Activated naive CD8-positive, alpha-beta T cell treated with anti-CD3 and anti-CD28 coated beads for 36 hours (primary cell): ENCODE measurements at regions not wholly inside any gene's neighbourhood (a gene's known extent, or its start where the extent isn't known, plus 50 kb on each side); places are given as distances from the start of the nearest gene placed in this dataset.

Experiments
- DNase-seq: peaks from one replicate; pipeline ENCODE4 v3.0.0; 2021
- H3K27ac Mint-ChIP-seq: one replicate; pipeline ENCODE4 v1.8.0; 2022; ENCODE audit warnings: mild to moderate bottlenecking, moderate library complexity, mixed read lengths
- H3K27me3 Mint-ChIP-seq: one replicate; pipeline ENCODE4 v1.8.0; 2022; ENCODE audit warnings: mild to moderate bottlenecking, mixed read lengths
- H3K36me3 Mint-ChIP-seq: one replicate; pipeline ENCODE4 v1.8.0; 2021; ENCODE audit warnings: mild to moderate bottlenecking, mixed read lengths
- H3K4me1 Mint-ChIP-seq: one replicate; pipeline ENCODE4 v1.8.0; 2021; ENCODE audit warnings: mixed read lengths
- H3K4me3 Mint-ChIP-seq: one replicate; pipeline ENCODE4 v1.8.0; 2022; ENCODE audit warnings: mild to moderate bottlenecking, moderate library complexity, mixed read lengths
- H3K9me3 Mint-ChIP-seq: one replicate; pipeline ENCODE4 v1.8.0; 2022; ENCODE audit warnings: mixed read lengths

DNA sequence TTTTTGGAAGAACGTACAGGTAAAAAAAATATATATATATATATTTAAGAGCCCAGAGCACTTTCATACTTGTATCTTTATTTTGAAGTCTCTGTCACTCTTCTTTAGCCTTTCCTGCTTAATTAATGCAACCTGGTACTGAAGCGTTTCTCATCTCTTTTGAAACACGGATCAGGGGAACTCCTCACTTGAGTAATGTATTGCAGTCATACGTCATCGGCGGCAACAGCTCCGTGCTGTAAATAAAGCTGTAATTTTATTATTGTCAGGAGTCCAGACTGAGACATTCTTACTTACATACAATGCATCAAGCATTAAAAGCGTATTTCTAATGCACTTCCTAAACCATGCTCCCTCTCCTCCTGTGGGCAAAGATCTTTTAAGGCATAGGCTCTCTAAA, 514.7 kb downstream of the SOX11 start:
- Mint-ChIP-seq H3K36me3 (no peaks in the 10 kb centered on the region), H3K27me3 (no peaks in the 10 kb centered on the region), H3K4me1 (no peaks in the 10 kb centered on the region), H3K9me3 (no peaks in the 10 kb centered on the region), H3K4me3 (no peak overlapping the region), H3K27ac (no peak overlapping the region)
- no peak for DNase-seq

DNA sequence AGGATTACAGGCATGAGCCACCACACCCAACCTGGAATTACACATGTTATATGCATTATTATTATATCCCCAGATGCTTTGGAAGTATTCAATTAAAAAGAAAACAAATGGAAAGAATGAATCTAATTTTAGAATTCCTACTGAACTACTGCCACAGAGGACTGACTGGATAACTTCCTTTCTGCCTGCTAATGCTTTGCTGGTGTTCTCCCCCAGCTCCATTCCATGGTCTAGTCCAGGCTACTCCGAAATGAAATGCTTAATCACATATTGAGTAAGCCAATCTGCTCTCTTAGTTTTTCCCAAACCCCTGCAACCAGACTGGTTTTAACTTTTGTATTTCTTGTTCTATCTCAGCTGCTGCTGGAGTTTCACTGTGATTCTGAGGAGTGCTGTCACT, 519.1 kb downstream of the SOX11 start:
- Mint-ChIP-seq H3K27me3 (no peaks in the 10 kb centered on the region), H3K4me1 (no peaks in the 10 kb centered on the region), H3K27ac (no peak overlapping the region), H3K36me3 (no peaks in the 10 kb centered on the region), H3K4me3 (no peak overlapping the region), H3K9me3 (no peaks in the 10 kb centered on the region)
- no peak for DNase-seq

DNA sequence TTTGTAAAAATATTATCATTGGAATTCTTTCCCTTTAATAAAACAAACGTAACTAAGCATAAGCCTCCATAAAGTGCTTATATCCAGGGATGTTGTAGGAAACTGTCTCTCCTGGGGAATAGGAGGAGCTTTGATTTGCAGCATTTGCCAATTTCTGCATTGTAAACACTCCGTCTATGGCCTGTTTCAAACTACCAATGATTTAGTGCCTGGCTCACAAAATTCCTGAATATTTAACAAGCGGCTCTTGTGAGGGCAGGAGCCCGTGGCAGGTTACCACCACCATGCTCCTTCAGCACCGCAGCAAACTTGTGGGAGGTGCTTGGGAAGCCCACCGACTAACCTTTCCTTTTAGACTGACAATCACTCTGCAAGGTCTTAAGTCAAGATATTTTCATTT, 520.3 kb downstream of the SOX11 start:
- Mint-ChIP-seq H3K4me3 (no peak overlapping the region), H3K36me3 (no peaks in the 10 kb centered on the region), H3K4me1 (no peaks in the 10 kb centered on the region), H3K9me3 (no peaks in the 10 kb centered on the region), H3K27me3 (no peaks in the 10 kb centered on the region), H3K27ac (no peak overlapping the region)
- DNase-seq, result no peak

DNA sequence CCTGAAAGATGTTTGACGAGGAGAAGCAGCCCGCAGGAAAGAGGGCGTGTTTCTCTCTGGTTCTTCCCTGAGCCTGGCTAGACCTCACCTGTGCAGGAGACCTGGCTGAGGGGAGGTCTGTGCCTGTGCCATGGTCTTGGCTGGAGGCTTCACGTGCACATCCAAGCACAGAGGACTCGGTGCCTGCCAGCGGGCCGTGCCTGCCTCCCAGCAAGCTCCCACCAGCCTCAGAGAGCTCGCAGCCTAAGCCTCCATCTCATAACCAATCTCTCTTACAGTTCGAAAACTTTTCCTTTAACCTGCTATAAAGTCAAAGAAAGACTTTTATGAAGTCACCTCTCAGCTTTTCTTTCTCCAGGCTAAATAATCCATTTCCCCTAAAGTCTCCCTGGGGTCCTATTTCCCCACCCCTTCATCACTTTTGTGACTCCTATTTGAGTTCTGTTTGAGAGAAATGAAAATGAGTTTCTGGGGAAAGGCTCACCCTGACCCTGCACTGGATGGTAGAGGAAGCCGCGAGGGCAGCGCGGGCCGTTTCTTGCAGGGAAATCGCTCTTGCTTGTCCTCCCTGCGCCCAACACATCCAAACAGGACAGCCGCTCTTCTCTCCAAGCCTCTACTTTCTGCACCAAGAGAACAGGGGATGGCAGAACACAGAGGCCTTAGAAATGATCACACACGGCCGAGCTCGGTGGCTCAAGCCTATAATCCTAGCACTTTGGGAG, 521.0 kb downstream of the SOX11 start:
- no peaks in the 10 kb centered on the region for H3K4me1 Mint-ChIP-seq
- DNase-seq, result no peak
- H3K36me3 Mint-ChIP-seq, result no peaks in the 10 kb centered on the region
- no peak overlapping the region for H3K27ac Mint-ChIP-seq
- no peaks in the 10 kb centered on the region for H3K27me3 Mint-ChIP-seq
- no peaks in the 10 kb centered on the region for H3K9me3 Mint-ChIP-seq
- H3K4me3 Mint-ChIP-seq, result no peak overlapping the region

DNA sequence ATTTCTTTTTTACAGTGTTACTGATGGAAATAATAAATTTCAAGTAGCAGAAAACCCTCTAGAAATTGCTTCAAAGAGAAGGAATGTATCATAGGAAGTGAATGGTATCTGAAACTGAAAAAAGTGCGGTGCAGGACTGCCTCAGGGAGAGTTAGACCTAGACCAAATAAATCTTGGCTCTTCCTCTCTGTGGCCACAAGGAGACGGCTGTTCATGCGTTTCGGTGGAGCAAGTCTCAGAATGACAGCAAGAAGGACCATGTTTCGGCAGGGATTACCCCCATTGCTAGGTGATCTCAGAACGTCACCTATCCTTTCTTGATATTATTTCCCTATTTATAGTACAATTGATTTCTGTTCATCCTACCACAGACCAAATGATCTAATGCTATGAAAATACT, 522.3 kb downstream of the SOX11 start:
- no peak overlapping the region for H3K27ac Mint-ChIP-seq
- H3K4me1 Mint-ChIP-seq, result no peaks in the 10 kb centered on the region
- no peak overlapping the region for H3K4me3 Mint-ChIP-seq
- H3K36me3 Mint-ChIP-seq, result no peaks in the 10 kb centered on the region
- no peak for DNase-seq
- no peaks in the 10 kb centered on the region for H3K27me3 Mint-ChIP-seq
- no peaks in the 10 kb centered on the region for H3K9me3 Mint-ChIP-seq

DNA sequence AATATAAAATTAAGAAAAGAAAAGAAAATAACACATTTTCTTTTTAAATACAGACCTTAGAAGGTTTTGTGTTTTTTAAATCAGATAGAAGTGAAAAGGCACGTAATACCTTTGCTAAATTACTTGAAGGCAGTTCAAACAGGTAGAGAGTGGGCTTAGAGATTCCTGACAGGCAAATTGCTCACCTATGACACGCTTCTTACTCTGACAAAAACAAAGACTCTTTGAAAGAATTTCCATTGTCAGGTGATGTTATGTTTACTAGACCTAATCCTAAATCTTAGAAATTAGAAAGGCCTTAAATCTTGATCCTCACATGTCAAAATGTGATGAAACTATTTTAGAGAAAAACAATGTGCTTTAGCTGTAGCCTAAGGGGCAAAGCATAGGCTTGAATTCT, 522.9 kb downstream of the SOX11 start:
- Mint-ChIP-seq H3K9me3 (no peaks in the 10 kb centered on the region), H3K27me3 (no peaks in the 10 kb centered on the region), H3K4me3 (no peak overlapping the region), H3K36me3 (no peaks in the 10 kb centered on the region), H3K27ac (no peak overlapping the region), H3K4me1 (no peaks in the 10 kb centered on the region)
- DNase-seq, result no peak

DNA sequence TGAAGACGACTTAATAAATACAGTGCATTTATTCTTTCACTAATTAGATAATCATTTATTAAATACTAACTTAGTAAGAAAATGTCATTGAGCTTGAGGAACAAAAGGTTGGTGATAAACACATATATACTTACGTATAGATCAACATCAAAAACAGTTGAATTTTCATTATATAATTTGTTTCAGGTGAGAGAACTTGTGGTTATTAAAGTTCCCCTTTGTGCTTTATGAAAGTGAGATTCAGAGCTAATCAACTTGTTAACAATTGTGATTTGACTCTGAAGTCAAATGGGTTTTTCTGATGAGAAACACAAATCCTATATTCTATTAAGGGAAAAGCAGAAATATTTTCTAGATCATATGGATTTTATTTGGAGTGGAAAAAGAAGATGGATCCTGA, 524.0 kb downstream of the SOX11 start:
- Mint-ChIP-seq H3K36me3 (no peaks in the 10 kb centered on the region), H3K27me3 (no peaks in the 10 kb centered on the region), H3K27ac (no peak overlapping the region), H3K4me1 (no peaks in the 10 kb centered on the region), H3K9me3 (no peaks in the 10 kb centered on the region), H3K4me3 (no peak overlapping the region)
- no peak for DNase-seq

DNA sequence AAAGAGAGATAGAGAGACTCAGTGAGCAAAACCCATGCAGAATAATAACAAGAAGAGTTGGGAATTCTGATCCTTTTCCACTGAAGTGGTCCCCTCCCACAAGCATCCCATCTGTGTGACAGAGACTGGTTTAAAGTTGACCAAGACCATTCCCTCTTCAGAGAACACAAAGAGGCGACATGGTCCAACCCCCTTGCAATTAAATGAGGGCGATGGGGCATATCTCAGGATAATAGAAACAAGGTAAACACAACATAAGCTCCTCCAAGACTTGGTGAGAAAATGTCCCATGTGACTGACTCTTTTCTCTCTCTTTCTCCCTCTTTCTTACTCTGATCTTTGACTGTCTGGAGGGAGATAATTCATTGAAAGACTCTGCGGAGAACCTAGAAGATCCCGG, 526.7 kb downstream of the SOX11 start:
- no peaks in the 10 kb centered on the region for H3K27me3 Mint-ChIP-seq
- no peaks in the 10 kb centered on the region for H3K36me3 Mint-ChIP-seq
- DNase-seq, result no peak
- no peak overlapping the region for H3K27ac Mint-ChIP-seq
- H3K4me1 Mint-ChIP-seq, result no peaks in the 10 kb centered on the region
- no peaks in the 10 kb centered on the region for H3K9me3 Mint-ChIP-seq
- H3K4me3 Mint-ChIP-seq, result no peak overlapping the region

DNA sequence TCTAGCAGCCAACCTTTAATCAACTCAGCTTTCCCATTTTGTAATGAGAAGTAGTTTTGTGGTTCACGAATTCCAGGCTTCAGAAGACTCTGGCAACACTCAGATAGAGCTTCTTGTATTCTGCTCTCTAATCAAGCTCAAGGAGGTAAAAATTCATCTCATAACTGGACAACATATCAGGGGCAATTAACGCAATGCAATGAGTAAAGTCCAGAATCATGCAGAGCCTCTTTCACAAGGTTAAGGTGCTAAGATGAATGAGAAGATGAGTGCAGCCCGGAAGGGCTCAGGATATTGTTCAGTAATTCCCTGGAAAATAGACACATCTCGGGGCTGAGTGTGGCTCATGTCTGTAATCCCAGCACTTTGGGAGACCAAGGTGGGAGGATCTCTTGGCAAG, 527.7 kb downstream of the SOX11 start:
- no peak overlapping the region for H3K27ac Mint-ChIP-seq
- no peaks in the 10 kb centered on the region for H3K27me3 Mint-ChIP-seq
- no peaks in the 10 kb centered on the region for H3K4me1 Mint-ChIP-seq
- no peak for DNase-seq
- H3K4me3 Mint-ChIP-seq, result no peak overlapping the region
- no peaks in the 10 kb centered on the region for H3K36me3 Mint-ChIP-seq
- no peaks in the 10 kb centered on the region for H3K9me3 Mint-ChIP-seq

- DNase-seq, result no peak
- Mint-ChIP-seq H3K9me3 (no peaks in the 10 kb centered on the region), H3K36me3 (no peaks in the 10 kb centered on the region), H3K4me3 (no peak overlapping the region), H3K27ac (no peak overlapping the region), H3K4me1 (no peaks in the 10 kb centered on the region), H3K27me3 (no peaks in the 10 kb centered on the region)
Observed at GRCh38 chr2:6222296-6222695, 530.1 kb downstream of the SOX11 start.

DNA sequence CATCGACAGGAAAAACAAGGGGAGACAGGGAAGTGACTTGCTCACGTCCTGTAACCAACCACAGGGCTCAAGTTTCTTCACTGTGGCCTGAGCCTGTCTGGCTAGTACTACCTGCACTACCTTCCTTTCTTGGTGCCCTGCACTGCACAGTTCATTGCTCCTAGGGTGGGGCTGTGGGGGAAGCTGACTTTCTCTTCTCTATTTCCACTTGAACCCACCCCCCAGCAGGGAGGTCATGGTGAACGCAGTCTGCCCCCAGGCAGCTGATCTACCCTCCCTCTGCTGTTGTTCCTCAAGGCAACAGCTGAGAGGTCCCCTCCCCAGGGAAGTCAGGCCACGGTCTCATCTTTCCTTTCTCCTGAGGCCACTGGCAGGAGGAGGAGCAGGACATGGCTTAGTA, 532.1 kb downstream of the SOX11 start:
- H3K27me3 Mint-ChIP-seq, result no peaks in the 10 kb centered on the region
- H3K4me3 Mint-ChIP-seq, result no peak overlapping the region
- H3K4me1 Mint-ChIP-seq, result no peaks in the 10 kb centered on the region

GRCh38 chr2:6228251-6228650, 536.1 kb downstream of the SOX11 start:
- H3K27ac Mint-ChIP-seq, result no peak overlapping the region
- H3K27me3 Mint-ChIP-seq, result no peaks in the 10 kb centered on the region
- H3K4me3 Mint-ChIP-seq, result no peak overlapping the region
- H3K4me1 Mint-ChIP-seq, result no peaks in the 10 kb centered on the region
- peaks cover 1% of the 10 kb centered on the region for H3K9me3 Mint-ChIP-seq
- no peak for DNase-seq
- no peaks in the 10 kb centered on the region for H3K36me3 Mint-ChIP-seq

More for the DNA sequence above, 532.1 kb downstream of the SOX11 start:
- no peak for DNase-seq
- Mint-ChIP-seq H3K27ac (no peak overlapping the region), H3K9me3 (no peaks in the 10 kb centered on the region), H3K36me3 (no peaks in the 10 kb centered on the region)

DNA sequence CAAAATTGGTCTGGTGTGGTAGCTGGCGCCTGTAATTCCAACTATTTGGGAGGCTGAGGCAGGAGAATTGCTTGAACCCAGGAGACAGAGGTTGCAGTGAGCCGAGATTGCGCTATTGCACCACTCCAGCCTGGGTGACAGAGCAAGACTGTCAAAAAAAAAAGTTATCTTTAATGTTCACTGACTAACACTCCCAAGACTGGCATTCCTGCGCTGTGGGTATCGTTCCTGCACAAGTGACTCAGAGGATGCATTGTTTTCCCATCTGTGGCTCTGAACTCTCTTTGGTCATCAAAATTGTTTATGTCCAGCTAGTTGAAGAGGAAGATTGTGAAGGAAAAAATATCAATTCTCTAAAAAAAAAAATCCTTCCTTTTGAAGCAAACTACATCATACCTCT, 539.0 kb downstream of the SOX11 start:
- H3K27me3 Mint-ChIP-seq, result no peaks in the 10 kb centered on the region
- H3K4me1 Mint-ChIP-seq, result no peaks in the 10 kb centered on the region
- H3K36me3 Mint-ChIP-seq, result no peaks in the 10 kb centered on the region
- H3K27ac Mint-ChIP-seq, result no peak overlapping the region
- DNase-seq, result no peak
- no peak overlapping the region for H3K4me3 Mint-ChIP-seq
- peaks cover 1% of the 10 kb centered on the region for H3K9me3 Mint-ChIP-seq

DNA sequence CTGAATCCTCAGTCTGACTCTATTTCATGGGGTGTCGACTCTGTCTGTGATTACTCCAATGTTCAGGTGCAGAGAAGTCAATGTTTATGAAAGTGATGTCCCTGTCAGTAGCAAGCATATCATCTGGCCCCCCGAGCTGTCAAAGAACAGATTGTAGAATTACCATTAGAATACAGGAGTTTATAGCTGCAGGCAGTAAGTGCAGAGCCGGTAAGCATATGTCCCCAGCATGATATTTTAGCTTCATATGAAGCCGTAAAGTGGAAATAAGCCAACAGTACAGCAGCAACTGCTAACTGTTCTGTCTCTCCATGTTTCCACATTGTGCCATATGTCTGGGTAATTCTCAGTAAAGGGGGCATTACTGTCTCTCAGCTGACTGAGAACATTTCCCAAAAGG, 541.8 kb downstream of the SOX11 start:
- Mint-ChIP-seq H3K27me3 (no peaks in the 10 kb centered on the region), H3K9me3 (peaks cover 1% of the 10 kb centered on the region), H3K36me3 (no peaks in the 10 kb centered on the region), H3K27ac (no peak overlapping the region), H3K4me1 (no peaks in the 10 kb centered on the region), H3K4me3 (no peak overlapping the region)
- DNase-seq, result no peak

DNA sequence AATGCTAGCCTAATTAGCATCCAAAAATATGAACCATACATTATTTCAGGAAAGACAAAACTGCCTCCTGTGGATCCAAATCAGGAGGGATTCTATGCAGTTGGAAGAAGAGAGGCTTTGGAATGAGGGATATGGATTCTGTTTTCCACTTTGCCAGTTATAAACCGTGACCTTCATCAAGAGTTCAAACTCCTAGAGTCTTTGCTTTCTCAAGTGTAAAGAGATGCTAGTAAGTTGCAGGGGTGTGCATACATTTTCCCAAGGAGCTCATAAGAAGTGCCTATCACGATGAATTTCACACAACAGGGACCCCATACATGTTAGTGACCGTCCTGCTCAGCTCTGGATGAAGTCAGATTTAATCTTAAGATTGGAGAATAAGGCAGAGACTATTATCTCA, 542.5 kb downstream of the SOX11 start:
- H3K4me3 Mint-ChIP-seq, result no peak overlapping the region
- DNase-seq, result no peak
- H3K9me3 Mint-ChIP-seq, result peaks cover 2% of the 10 kb centered on the region
- no peaks in the 10 kb centered on the region for H3K36me3 Mint-ChIP-seq
- H3K27me3 Mint-ChIP-seq, result no peaks in the 10 kb centered on the region
- H3K4me1 Mint-ChIP-seq, result no peaks in the 10 kb centered on the region
- H3K27ac Mint-ChIP-seq, result no peak overlapping the region

DNA sequence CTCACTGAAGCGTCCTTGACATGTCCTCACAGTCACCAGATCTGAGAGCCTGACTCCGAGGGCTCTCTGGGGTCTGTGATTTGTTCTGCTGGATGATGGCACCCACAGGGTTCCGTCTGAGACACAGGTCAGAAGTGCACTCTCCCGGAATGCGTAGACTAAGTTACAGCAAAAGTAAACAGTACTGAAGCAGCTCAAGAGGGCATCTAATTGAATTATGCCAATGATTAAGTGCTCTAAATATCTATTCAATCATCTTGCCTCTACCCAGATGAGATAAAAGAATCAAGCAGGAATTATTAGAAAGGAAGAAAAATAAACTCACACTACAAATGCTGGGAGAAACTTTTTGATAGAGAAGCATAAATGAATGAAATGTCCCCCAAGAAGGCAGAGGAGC, 544.1 kb downstream of the SOX11 start:
- Mint-ChIP-seq H3K9me3 (peaks cover 3% of the 10 kb centered on the region), H3K27me3 (no peaks in the 10 kb centered on the region), H3K36me3 (no peaks in the 10 kb centered on the region), H3K4me3 (no peak overlapping the region), H3K27ac (no peak overlapping the region), H3K4me1 (no peaks in the 10 kb centered on the region)
- DNase-seq, result no peak
